ENCODE measurements at regions not wholly inside any gene's neighbourhood (a gene's known extent, or its start where the extent isn't known, plus 50 kb on each side); places are given as distances from the start of the nearest gene placed in this dataset.

DNA sequence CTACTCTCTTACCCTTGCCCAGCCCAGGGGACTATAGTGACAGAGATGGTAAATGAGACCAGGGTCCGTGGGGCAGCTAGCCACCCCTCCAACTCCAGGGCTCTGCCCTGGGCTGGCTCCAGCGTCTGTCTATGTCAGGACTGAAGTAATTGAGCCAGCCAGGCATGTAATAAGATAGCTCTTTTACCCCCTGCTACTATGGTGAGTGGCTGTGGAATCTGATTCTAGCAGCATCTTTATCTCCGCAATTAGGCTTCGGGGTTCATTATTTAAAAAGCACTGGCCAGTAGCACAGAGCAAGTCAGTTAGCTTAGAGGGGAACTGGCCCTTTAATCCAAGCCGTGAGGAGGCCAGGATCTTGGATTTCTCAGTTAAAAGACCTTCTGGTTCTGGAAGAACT, 123.3 kb upstream of the RAI2 start:
- POLR2A ChIA-PET (ENCODE audit: unreplicated experiment): no interaction called here
- Histone ChIP-seq H3K4me3 (ENCODE audit: insufficient read depth, low read depth, low read length) (no peak overlapping the region), H3K18ac (ENCODE audit: low read depth, low read length) (no peak overlapping the region), H3K23ac (ENCODE audit: low read depth, low read length) (no peak overlapping the region), H3K27ac (ENCODE audit: insufficient read depth, low read length) (no peak overlapping the region), H2BK20ac (ENCODE audit: low read depth, low read length) (no peak overlapping the region), H4K20me1 (ENCODE audit: insufficient read depth, low read length) (no peaks in the 10 kb centered on the region), H4K5ac (ENCODE audit: low read depth, low read length) (no peak overlapping the region), H3K4ac (ENCODE audit: low read depth, low read length) (no peak overlapping the region), H2AK5ac (ENCODE audit: low read depth, low read length) (no peak overlapping the region), H3K9me1 (ENCODE audit: insufficient read depth, low read length) (no peaks in the 10 kb centered on the region), H3K36me3 (ENCODE audit: control insufficient read depth, insufficient read depth, low read length) (no peaks in the 10 kb centered on the region), H4K91ac (ENCODE audit: insufficient read depth, low read depth, low read length) (no peak overlapping the region), H3K56ac (ENCODE audit: extremely low read depth, insufficient read depth, low read length) (no peak overlapping the region), H2AK9ac (replicated peaks; ENCODE audit: low read depth, low read length, poor library complexity) (no peak overlapping the region), H4K8ac (ENCODE audit: low read depth in 2 of 2, low read length in 2 of 2) (no peak overlapping the region), H3K4me2 (ENCODE audit: low read depth, low read length) (no peak overlapping the region), H2AFZ (replicated peaks; ENCODE audit: low read length, poor library complexity) (no peak overlapping the region), H2BK120ac (ENCODE audit: low read depth, low read length) (no peak overlapping the region), H3K9ac (ENCODE audit: low read depth, low read length) (no peak overlapping the region), H3K4me1 (ENCODE audit: control insufficient read depth, insufficient read depth, low read length) (no peaks in the 10 kb centered on the region), H3K27me3 (ENCODE audit: control insufficient read depth, insufficient read depth, low read length) (no peaks in the 10 kb centered on the region; the same call in 1 of the 2 replicates), H3K14ac (replicated peaks; ENCODE audit: low read depth, low read length) (no peak overlapping the region), H2BK15ac (ENCODE audit: low read depth, low read length) (no peak overlapping the region), H2BK5ac (ENCODE audit: low read depth, low read length, poor library complexity, severe bottlenecking) (no peak overlapping the region), H3K79me1 (ENCODE audit: low read depth in 1 of 2, low read length in 2 of 2) (no peaks in the 10 kb centered on the region), H3K9me3 (ENCODE audit: control insufficient read depth, insufficient read depth, low read length) (no peaks in the 10 kb centered on the region)
- CTCF ChIA-PET: no interaction called here
- in situ Hi-C loops (cut with MboI; ENCODE audit: low sequenced_read_pairs): no loop called here
- intact Hi-C loops (cut with micrococcal nuclease): no loop called here
- ATAC-seq (ENCODE audit: low read depth): no peak
- no peak for TF ChIP-seq CEBPB (IDR thresholded peaks at IDR 0.05; ENCODE audit: low read depth, low read length)
- no TSS peak for BruUV-seq (replicated peaks)
- no peak for DNase-seq
- dilution Hi-C loops (cut with HindIII; ENCODE audit: low sequenced_read_pairs, unreplicated experiment): no loop called here
- WGBS, 2 experiments (ENCODE audit: extremely low coverage in 2 of 2, insufficient read length in 1 of 2): no CpG with 5 or more reads among the region's 5 CpGs

Data from IMR-90 (cell line).